ENCODE measurements at regions not wholly inside any gene's neighbourhood (a gene's known extent, or its start where the extent isn't known, plus 50 kb on each side); places are given as distances from the start of the nearest gene placed in this dataset.

- H3K27ac ChIP-seq, result no peak overlapping the region
- H2AFZ ChIP-seq, result no peak overlapping the region
- no TSS peak for BruUV-seq (replicated peaks)
- POLR2A ChIA-PET (ENCODE audit: unreplicated experiment), result no interaction called here
- peaks cover 5% of the 10 kb centered on the region; the same call in 1 of the 2 replicates for H3K9me3 ChIP-seq (ENCODE audit: insufficient read depth, low read depth)
- H3K4me1 ChIP-seq (replicated peaks; ENCODE audit: insufficient read depth), result peaks cover 14% of the 10 kb centered on the region; the same call in 1 of the 2 replicates
- H3K27me3 ChIP-seq (ENCODE audit: insufficient read depth, low read depth), result no peaks in the 10 kb centered on the region
- no peak overlapping the region for H3K4me2 ChIP-seq
- DNase-seq, result no peak
- no peaks in the 10 kb centered on the region for H3K9me2 ChIP-seq (ENCODE audit: insufficient read depth)
- TF ChIP-seq, protein P1, sequence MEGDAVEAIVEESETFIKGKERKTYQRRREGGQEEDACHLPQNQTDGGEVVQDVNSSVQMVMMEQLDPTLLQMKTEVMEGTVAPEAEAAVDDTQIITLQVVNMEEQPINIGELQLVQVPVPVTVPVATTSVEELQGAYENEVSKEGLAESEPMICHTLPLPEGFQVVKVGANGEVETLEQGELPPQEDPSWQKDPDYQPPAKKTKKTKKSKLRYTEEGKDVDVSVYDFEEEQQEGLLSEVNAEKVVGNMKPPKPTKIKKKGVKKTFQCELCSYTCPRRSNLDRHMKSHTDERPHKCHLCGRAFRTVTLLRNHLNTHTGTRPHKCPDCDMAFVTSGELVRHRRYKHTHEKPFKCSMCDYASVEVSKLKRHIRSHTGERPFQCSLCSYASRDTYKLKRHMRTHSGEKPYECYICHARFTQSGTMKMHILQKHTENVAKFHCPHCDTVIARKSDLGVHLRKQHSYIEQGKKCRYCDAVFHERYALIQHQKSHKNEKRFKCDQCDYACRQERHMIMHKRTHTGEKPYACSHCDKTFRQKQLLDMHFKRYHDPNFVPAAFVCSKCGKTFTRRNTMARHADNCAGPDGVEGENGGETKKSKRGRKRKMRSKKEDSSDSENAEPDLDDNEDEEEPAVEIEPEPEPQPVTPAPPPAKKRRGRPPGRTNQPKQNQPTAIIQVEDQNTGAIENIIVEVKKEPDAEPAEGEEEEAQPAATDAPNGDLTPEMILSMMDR (conservative IDR thresholded peaks at IDR 0.05), result no peak
- no peak for TF ChIP-seq EZH2 (IDR thresholded peaks at IDR 0.05; ENCODE audit: low read depth)
- H3F3A ChIP-seq (ENCODE audit: insufficient read depth, low read depth), result no peaks in the 10 kb centered on the region
- H3K79me2 ChIP-seq (ENCODE audit: low read depth), result no peaks in the 10 kb centered on the region
- intact Hi-C loops (cut with micrococcal nuclease; ENCODE audit: unreplicated experiment), result no loop called here
- H3K4me3 ChIP-seq, result no peak overlapping the region
- CTCF ChIA-PET, result no interaction called here
- no peaks in the 10 kb centered on the region for H3K36me3 ChIP-seq (ENCODE audit: low read depth)
- no peaks in the 10 kb centered on the region for H4K20me1 ChIP-seq (ENCODE audit: insufficient read depth)
Observed at GRCh38 chr9:73647560-73647959, 495.9 kb downstream of the ANXA1 start.

- no peaks in the 10 kb centered on the region for H3K9me2 ChIP-seq (ENCODE audit: insufficient read depth)
- no peaks in the 10 kb centered on the region for H3K36me3 ChIP-seq (ENCODE audit: low read depth)
- intact Hi-C loops (cut with micrococcal nuclease; ENCODE audit: unreplicated experiment), result no loop called here
- no peak for TF ChIP-seq EZH2 (IDR thresholded peaks at IDR 0.05; ENCODE audit: low read depth)
- TF ChIP-seq, protein P1 (conservative IDR thresholded peaks at IDR 0.05), result no peak
- no peaks in the 10 kb centered on the region for H4K20me1 ChIP-seq (ENCODE audit: insufficient read depth)
- ChIA-PET CTCF (no interaction called here), POLR2A (ENCODE audit: unreplicated experiment) (no interaction called here)
- no peaks in the 10 kb centered on the region for H3K4me1 ChIP-seq (replicated peaks; ENCODE audit: insufficient read depth)
- no peaks in the 10 kb centered on the region for H3F3A ChIP-seq (ENCODE audit: insufficient read depth, low read depth)
- no peaks in the 10 kb centered on the region for H3K27me3 ChIP-seq (ENCODE audit: insufficient read depth, low read depth)
- BruUV-seq (replicated peaks), result no TSS peak
- no peak overlapping the region for H2AFZ ChIP-seq
- DNase-seq, result no peak
- peaks cover 5% of the 10 kb centered on the region; the same call in 1 of the 2 replicates for H3K9me3 ChIP-seq (ENCODE audit: insufficient read depth, low read depth)
- H3K4me3 ChIP-seq, result no peak overlapping the region
- H3K4me2 ChIP-seq, result no peak overlapping the region
- no peak overlapping the region for H3K27ac ChIP-seq
- H3K79me2 ChIP-seq (ENCODE audit: low read depth), result no peaks in the 10 kb centered on the region
Observed at GRCh38 chr9:73649552-73649951, 497.9 kb downstream of the ANXA1 start.

DNA sequence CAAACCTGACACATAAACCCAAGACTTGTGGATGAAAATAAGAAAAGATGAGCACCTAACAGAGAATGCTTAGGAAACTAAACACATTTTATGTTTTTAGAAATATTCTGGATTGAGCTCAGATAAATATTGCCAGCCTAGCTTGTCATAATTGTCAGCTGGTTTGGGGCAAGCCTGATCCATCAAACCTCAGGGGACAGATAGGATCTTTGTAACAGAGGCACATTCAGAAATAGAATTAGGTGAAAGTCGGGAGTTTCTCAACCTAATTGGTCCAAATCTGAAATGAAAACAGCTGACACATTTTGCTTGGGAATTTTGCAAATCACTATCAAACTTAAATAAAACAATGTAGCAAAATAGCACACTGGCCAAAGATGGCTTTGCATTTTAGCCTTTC lies 503.7 kb downstream of the ANXA1 start:
- ChIA-PET CTCF (no interaction called here), POLR2A (ENCODE audit: unreplicated experiment) (no interaction called here)
- Histone ChIP-seq H3K79me2 (ENCODE audit: low read depth) (no peaks in the 10 kb centered on the region), H3K27me3 (ENCODE audit: insufficient read depth, low read depth) (no peaks in the 10 kb centered on the region), H3K9me2 (ENCODE audit: insufficient read depth) (no peaks in the 10 kb centered on the region), H3K36me3 (ENCODE audit: low read depth) (no peaks in the 10 kb centered on the region), H4K20me1 (ENCODE audit: insufficient read depth) (no peaks in the 10 kb centered on the region), H3F3A (ENCODE audit: insufficient read depth, low read depth) (no peaks in the 10 kb centered on the region), H2AFZ (no peak overlapping the region), H3K27ac (no peak overlapping the region), H3K9me3 (ENCODE audit: insufficient read depth, low read depth) (no peaks in the 10 kb centered on the region; the same call in 1 of the 2 replicates), H3K4me3 (no peak overlapping the region), H3K4me1 (replicated peaks; ENCODE audit: insufficient read depth) (no peaks in the 10 kb centered on the region), H3K4me2 (no peak overlapping the region)
- no peak for TF ChIP-seq EZH2 (IDR thresholded peaks at IDR 0.05; ENCODE audit: low read depth)
- TF ChIP-seq, protein P1 (conservative IDR thresholded peaks at IDR 0.05), result no peak
- intact Hi-C loops (cut with micrococcal nuclease; ENCODE audit: unreplicated experiment), result no loop called here
- no peak for DNase-seq
- BruUV-seq (replicated peaks), result no TSS peak

Data from PC-9 (cell line).